Upper lobe of right lung (tissue), 1 donor: ENCODE measurements at regions not wholly inside any gene's neighbourhood (a gene's known extent, or its start where the extent isn't known, plus 50 kb on each side); places are given as distances from the start of the nearest gene placed in this dataset.

Experiments
- ATAC-seq: fragments of 200-7000 bp; cut with Tn5 transposase; one replicate; pipeline ENCODE4 v1.9.1; 2020; ENCODE audit warnings: mild to moderate bottlenecking, moderate library complexity
- DNase-seq: peaks from one replicate; pipeline ENCODE4 v3.0.0-alpha.2; 2020
- H3K27ac ChIP-seq: fragments of 200-600 bp; one replicate; pipeline ENCODE4 v1.8.0; 2022
- H3K27me3 ChIP-seq: fragments of 200-600 bp; one replicate; pipeline ENCODE4 v1.8.0; 2022; ENCODE audit warnings: mild to moderate bottlenecking
- H3K36me3 ChIP-seq: fragments of 200-600 bp; one replicate; pipeline ENCODE4 v1.8.0; 2022
- H3K4me1 ChIP-seq: fragments of 200-600 bp; one replicate; pipeline ENCODE4 v1.8.0; 2022
- H3K4me3 ChIP-seq: fragments of 200-600 bp; one replicate; pipeline ENCODE4 v1.8.0; 2022; ENCODE audit warnings: mild to moderate bottlenecking
- H3K9me3 ChIP-seq: fragments of 200-600 bp; one replicate; pipeline ENCODE4 v1.8.0; 2022
- CTCF ChIP-seq: fragments of 200-600 bp; IDR thresholded peaks from one replicate; pipeline ENCODE4 v1.8.0; 2022; ENCODE audit warnings: antibody characterized with exemption
- intact Hi-C: fragments of 100-400 bp; cut with DNase I; formaldehyde crosslinking; loops from one replicate; pipeline ENCODE4 v1.11.0; 2022
- donor health status: DM: no; HTN: yes; CAD: no; lungs with severe emphysema.

GRCh38 chr3:178308771-178309170, 227.5 kb upstream of the KCNMB2 start:
- ATAC-seq = no peak
- DNase-seq = no peak
- H3K4me3 ChIP-seq = no peak overlapping the region

GRCh38 chr3:178310949-178311348, 225.3 kb upstream of the KCNMB2 start:
- DNase-seq (no peak), ATAC-seq (no peak)
- no peak overlapping the region for H3K27ac ChIP-seq
- H3K36me3 ChIP-seq = no peaks in the 10 kb centered on the region
- H3K9me3 ChIP-seq = no peaks in the 10 kb centered on the region
- no peaks in the 10 kb centered on the region for H3K4me1 ChIP-seq
- no peak for TF ChIP-seq CTCF
- intact Hi-C loops = no loop called here
- H3K27me3 ChIP-seq = no peaks in the 10 kb centered on the region
- H3K4me3 ChIP-seq = no peak overlapping the region

More at GRCh38 chr3:178308771-178309170, 227.5 kb upstream of the KCNMB2 start:
- Histone ChIP-seq H3K4me1 (no peaks in the 10 kb centered on the region), H3K27ac (no peak overlapping the region), H3K36me3 (no peaks in the 10 kb centered on the region), H3K27me3 (no peaks in the 10 kb centered on the region), H3K9me3 (no peaks in the 10 kb centered on the region)
- TF ChIP-seq CTCF = no peak
- intact Hi-C loops = no loop called here

GRCh38 chr3:178313716-178314115, 222.5 kb upstream of the KCNMB2 start:
- no peak for TF ChIP-seq CTCF
- no peak overlapping the region for H3K4me3 ChIP-seq
- no peaks in the 10 kb centered on the region for H3K36me3 ChIP-seq
- ATAC-seq (no peak), DNase-seq (no peak)
- intact Hi-C loops = no loop called here
- no peaks in the 10 kb centered on the region for H3K9me3 ChIP-seq
- no peak overlapping the region for H3K27ac ChIP-seq
- no peaks in the 10 kb centered on the region for H3K27me3 ChIP-seq
- no peaks in the 10 kb centered on the region for H3K4me1 ChIP-seq

- Histone ChIP-seq H3K4me1 (no peaks in the 10 kb centered on the region), H3K4me3 (no peak overlapping the region), H3K36me3 (no peaks in the 10 kb centered on the region), H3K9me3 (no peaks in the 10 kb centered on the region), H3K27me3 (no peaks in the 10 kb centered on the region), H3K27ac (no peak overlapping the region)
- no peak for TF ChIP-seq CTCF
- no peak for ATAC-seq
- intact Hi-C loops = no loop called here
- DNase-seq = no peak
These were observed 217.9 kb upstream of the KCNMB2 start for GRCh38 chr3:178318340-178318739.

- no peak for DNase-seq
- H3K27me3 ChIP-seq = no peaks in the 10 kb centered on the region
- H3K4me3 ChIP-seq = no peak overlapping the region
- ATAC-seq = no peak
- TF ChIP-seq CTCF = no peak
- H3K36me3 ChIP-seq = no peaks in the 10 kb centered on the region
- no peak overlapping the region for H3K27ac ChIP-seq
- intact Hi-C loops = no loop called here
- H3K9me3 ChIP-seq = no peaks in the 10 kb centered on the region
- H3K4me1 ChIP-seq = no peaks in the 10 kb centered on the region
These were observed 217.1 kb upstream of the KCNMB2 start for GRCh38 chr3:178318941-178319816.
